Right kidney (tissue), 1 donor: ENCODE measurements at regions not wholly inside any gene's neighbourhood (a gene's known extent, or its start where the extent isn't known, plus 50 kb on each side); places are given as distances from the start of the nearest gene placed in this dataset.
"Not testable (repeated sequence)": the region's sequence is repeated elsewhere in the genome, so short reads cannot be mapped to it uniquely, and the experiment has no call there.

ENCODE experiments used
- DNase-seq: peaks from one replicate; pipeline ENCODE4 v3.0.0-alpha.2; 2016

- DNase-seq: no peak
These were observed 386.4 kb downstream of the ETV1 start for GRCh38 chr7:13603016-13603415.

- DNase-seq: no peak
These were observed 385.8 kb downstream of the ETV1 start for GRCh38 chr7:13603661-13604060.

DNA sequence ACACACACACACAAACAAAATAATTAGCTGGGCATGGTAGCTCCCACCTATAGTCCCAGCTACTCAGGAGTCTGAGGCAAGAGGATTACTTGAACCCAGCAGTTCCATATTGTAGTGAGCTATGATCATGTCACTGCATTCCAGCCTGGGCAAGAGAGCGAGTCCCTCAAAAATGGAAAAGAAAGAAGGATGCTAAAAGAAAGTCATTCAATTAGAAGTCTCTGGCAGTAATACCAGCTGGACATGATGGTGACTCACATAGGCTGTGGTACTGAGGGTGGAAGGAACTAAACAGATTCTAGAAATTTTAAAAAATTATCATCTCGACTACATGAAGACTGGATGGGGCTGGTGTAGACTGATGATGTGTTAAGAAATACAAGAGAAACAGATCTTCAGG lies 385.3 kb downstream of the ETV1 start:
- DNase-seq: no peak

DNA sequence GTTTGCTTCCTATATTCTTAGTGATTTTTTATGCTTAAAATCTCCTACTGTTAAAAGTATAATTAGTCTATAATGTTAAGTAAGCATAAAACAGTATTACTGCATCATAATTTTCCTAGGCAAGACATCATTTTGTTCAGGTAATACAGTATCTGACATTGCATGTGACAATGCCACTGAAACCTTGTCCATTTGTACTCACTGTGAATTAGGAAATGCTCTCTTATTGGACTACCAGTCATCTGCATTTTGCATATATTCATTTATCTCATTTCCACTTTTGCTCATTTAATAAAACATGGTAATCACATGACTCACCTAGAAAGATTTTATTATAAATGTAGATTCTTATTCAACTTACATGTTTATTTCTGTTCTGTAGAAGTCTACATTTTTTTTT lies 379.1 kb downstream of the ETV1 start:
- no peak for DNase-seq

GRCh38 chr7:13615679-13616078 lies 373.8 kb downstream of the ETV1 start:
- DNase-seq: no peak

- no peak for DNase-seq
These were observed 362.0 kb downstream of the ETV1 start for GRCh38 chr7:13627455-13627854.

- no peak for DNase-seq
These were observed 361.0 kb downstream of the ETV1 start for GRCh38 chr7:13628239-13629001.

- DNase-seq: not testable (repeated sequence)
These were observed 358.0 kb downstream of the ETV1 start for GRCh38 chr7:13631207-13632049.

- no peak for DNase-seq
These were observed 355.6 kb downstream of the ETV1 start for GRCh38 chr7:13633857-13634256.

- no peak for DNase-seq
These were observed 350.1 kb downstream of the ETV1 start for GRCh38 chr7:13639396-13639795.

DNA sequence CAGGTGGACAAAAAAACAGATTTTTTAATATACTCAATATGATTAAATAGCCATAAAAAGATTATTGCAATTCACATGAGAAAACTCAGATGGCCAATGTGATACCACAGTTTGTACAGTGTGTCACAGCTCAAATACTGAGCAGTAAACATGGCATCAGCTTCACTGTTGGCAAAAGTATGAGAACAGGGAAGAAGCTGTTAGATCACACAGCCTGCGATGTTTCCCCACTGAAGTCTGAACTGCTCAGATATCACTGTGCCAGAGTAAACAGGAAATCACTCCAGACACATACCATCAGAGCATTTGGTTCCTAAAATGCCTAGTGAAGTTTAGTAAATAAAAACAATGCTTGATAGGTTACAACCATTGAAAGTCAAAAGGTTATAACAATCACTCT lies 347.8 kb downstream of the ETV1 start:
- DNase-seq: peak; percentile 5

GRCh38 chr7:13651167-13651566 lies 338.3 kb downstream of the ETV1 start:
- DNase-seq: no peak

GRCh38 chr7:13656330-13656729 lies 333.1 kb downstream of the ETV1 start:
- DNase-seq: no peak

- DNase-seq: no peak
These were observed 316.2 kb downstream of the ETV1 start for GRCh38 chr7:13673290-13673689.

- no peak for DNase-seq
These were observed 306.8 kb downstream of the ETV1 start for GRCh38 chr7:13682626-13683025.

GRCh38 chr7:13687500-13687899 lies 302.0 kb downstream of the ETV1 start:
- no peak for DNase-seq

GRCh38 chr7:13692548-13692947 lies 296.9 kb downstream of the ETV1 start:
- DNase-seq: no peak

GRCh38 chr7:13702251-13702650 lies 287.2 kb downstream of the ETV1 start:
- no peak for DNase-seq

DNA sequence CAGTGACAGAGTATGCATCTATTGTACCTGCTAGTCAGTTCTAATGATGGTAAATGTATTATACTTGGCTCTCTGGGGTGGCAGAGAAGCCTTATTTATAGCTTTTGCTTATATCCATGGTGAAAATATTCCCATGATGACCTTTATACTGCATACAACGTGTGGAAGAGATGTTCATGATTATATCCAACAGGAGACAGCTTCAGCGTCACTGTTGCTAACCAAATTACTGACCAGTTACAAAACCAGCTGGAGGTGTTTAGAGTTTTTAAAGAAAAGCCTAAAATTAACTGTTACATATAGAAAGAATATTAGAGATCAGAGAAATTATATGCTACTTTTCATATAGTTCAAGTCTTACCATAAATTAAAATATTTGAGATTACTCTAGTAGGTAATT lies 280.8 kb downstream of the ETV1 start:
- no peak for DNase-seq

GRCh38 chr7:13713092-13713491 lies 276.4 kb downstream of the ETV1 start:
- DNase-seq: no peak

- no peak for DNase-seq
These were observed 273.9 kb downstream of the ETV1 start for GRCh38 chr7:13715534-13715933.

- DNase-seq: no peak
These were observed 272.4 kb downstream of the ETV1 start for GRCh38 chr7:13717031-13717430.

GRCh38 chr7:13724191-13724976 lies 265.1 kb downstream of the ETV1 start:
- DNase-seq: peak; percentile 20
